ENCODE measurements at regions not wholly inside any gene's neighbourhood (a gene's known extent, or its start where the extent isn't known, plus 50 kb on each side); places are given as distances from the start of the nearest gene placed in this dataset.

DNA sequence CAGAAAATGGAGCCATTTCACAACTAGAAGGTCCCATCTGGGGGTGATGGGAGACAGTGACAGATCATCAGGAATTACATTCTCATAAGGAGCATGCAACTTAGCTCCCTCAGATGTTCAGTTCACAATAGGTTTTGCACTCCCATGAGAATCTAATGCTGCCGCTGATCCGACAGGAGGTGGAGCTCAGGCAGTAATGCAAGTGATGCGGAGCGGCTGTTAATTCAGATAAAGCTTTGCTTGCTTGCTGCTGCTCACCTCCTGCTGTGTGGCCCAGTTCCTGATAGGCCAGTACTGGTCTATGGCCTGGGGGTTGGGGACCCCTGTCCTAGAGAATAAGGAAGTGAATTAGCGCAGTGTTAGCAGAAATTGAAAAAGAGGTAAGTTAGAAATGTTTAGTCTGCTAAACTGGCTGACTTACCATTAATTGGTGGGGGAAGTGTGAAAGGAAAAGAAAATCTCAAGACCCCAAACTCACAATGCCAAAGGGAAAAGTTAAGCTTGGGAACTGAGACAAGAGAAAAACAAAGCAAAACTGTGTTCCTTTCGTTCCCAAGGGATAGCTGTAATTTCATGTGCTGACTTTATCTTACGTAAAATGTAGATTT lies 76.4 kb downstream of the LYZL2 start:
- TF ChIP-seq, protein P1, sequence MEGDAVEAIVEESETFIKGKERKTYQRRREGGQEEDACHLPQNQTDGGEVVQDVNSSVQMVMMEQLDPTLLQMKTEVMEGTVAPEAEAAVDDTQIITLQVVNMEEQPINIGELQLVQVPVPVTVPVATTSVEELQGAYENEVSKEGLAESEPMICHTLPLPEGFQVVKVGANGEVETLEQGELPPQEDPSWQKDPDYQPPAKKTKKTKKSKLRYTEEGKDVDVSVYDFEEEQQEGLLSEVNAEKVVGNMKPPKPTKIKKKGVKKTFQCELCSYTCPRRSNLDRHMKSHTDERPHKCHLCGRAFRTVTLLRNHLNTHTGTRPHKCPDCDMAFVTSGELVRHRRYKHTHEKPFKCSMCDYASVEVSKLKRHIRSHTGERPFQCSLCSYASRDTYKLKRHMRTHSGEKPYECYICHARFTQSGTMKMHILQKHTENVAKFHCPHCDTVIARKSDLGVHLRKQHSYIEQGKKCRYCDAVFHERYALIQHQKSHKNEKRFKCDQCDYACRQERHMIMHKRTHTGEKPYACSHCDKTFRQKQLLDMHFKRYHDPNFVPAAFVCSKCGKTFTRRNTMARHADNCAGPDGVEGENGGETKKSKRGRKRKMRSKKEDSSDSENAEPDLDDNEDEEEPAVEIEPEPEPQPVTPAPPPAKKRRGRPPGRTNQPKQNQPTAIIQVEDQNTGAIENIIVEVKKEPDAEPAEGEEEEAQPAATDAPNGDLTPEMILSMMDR (IDR thresholded peaks at IDR 0.05), result no peak
- no peak for TF ChIP-seq POLR2A (IDR thresholded peaks at IDR 0.05)

Data from ovary (tissue), 3 donors.